ENCODE measurements at regions not wholly inside any gene's neighbourhood (a gene's known extent, or its start where the extent isn't known, plus 50 kb on each side); places are given as distances from the start of the nearest gene placed in this dataset.

GRCh38 chr16:5309946-5310611 is 212.5 kb upstream of the EEF2KMT start:
- TF ChIP-seq POLR2AphosphoS5 (IDR thresholded peaks at IDR 0.05) (no peak), CTCF (IDR thresholded peaks at IDR 0.05 in 8 of 11, conservative IDR thresholded peaks at IDR 0.05 in 3 of 11) (no peak), POLR2A (IDR thresholded peaks at IDR 0.05) (no peak)
